ENCODE measurements at regions not wholly inside any gene's neighbourhood (a gene's known extent, or its start where the extent isn't known, plus 50 kb on each side); places are given as distances from the start of the nearest gene placed in this dataset.

- DNase-seq (ENCODE audit: insufficient read length, low spot score, missing footprints) = no peak
- H3K27me3 ChIP-seq (ENCODE audit: insufficient read depth, low read length) = peaks cover 8% of the 10 kb centered on the region
- H3K4me1 ChIP-seq (ENCODE audit: insufficient read depth, low read length) = peaks cover 14% of the 10 kb centered on the region
Observed at GRCh38 chr16:55040366-55041086, 109.9 kb downstream of the IRX5 start.

GRCh38 chr16:55041540-55042234 lies 111.0 kb downstream of the IRX5 start:
- no peak for DNase-seq (ENCODE audit: insufficient read length, low spot score, missing footprints)
- H3K27me3 ChIP-seq (ENCODE audit: insufficient read depth, low read length) = peaks cover 8% of the 10 kb centered on the region
- no peaks in the 10 kb centered on the region for H3K79me2 ChIP-seq (ENCODE audit: insufficient read depth, low read length)
- no peaks in the 10 kb centered on the region for H3K36me3 ChIP-seq (ENCODE audit: insufficient read depth, low read length)
- no peak overlapping the region for H3K4me3 ChIP-seq (ENCODE audit: insufficient read depth, low read length)
- no peak overlapping the region for H3K27ac ChIP-seq (ENCODE audit: low read depth, low read length)
- peaks cover 2% of the 10 kb centered on the region for H3K4me1 ChIP-seq (ENCODE audit: insufficient read depth, low read length)
- H3K9me3 ChIP-seq (ENCODE audit: low read depth, low read length) = no peaks in the 10 kb centered on the region
- H3K4me2 ChIP-seq (ENCODE audit: insufficient read depth, low read length) = no peak overlapping the region
- no peaks in the 10 kb centered on the region for H4K20me1 ChIP-seq (ENCODE audit: insufficient read depth, low read length)
- TF ChIP-seq CTCF (IDR thresholded peaks at IDR 0.05; ENCODE audit: extremely low read depth, low read depth, low read length) = no peak
- no peak overlapping the region for H2AFZ ChIP-seq (ENCODE audit: low read length)

More at GRCh38 chr16:55040366-55041086, 109.9 kb downstream of the IRX5 start:
- TF ChIP-seq CTCF (IDR thresholded peaks at IDR 0.05; ENCODE audit: extremely low read depth, low read depth, low read length) = no peak
- Histone ChIP-seq H3K27ac (ENCODE audit: low read depth, low read length) (no peak overlapping the region), H3K9me3 (ENCODE audit: low read depth, low read length) (no peaks in the 10 kb centered on the region), H3K79me2 (ENCODE audit: insufficient read depth, low read length) (no peaks in the 10 kb centered on the region), H3K36me3 (ENCODE audit: insufficient read depth, low read length) (no peaks in the 10 kb centered on the region), H3K4me2 (ENCODE audit: insufficient read depth, low read length) (no peak overlapping the region), H4K20me1 (ENCODE audit: insufficient read depth, low read length) (no peaks in the 10 kb centered on the region), H3K4me3 (ENCODE audit: insufficient read depth, low read length) (no peak overlapping the region), H2AFZ (ENCODE audit: low read length) (no peak overlapping the region)

GRCh38 chr16:55042556-55043432 lies 112.1 kb downstream of the IRX5 start:
- TF ChIP-seq CTCF (IDR thresholded peaks at IDR 0.05; ENCODE audit: extremely low read depth, low read depth, low read length) = no peak

More at GRCh38 chr16:55042556-55043432, 112.1 kb downstream of the IRX5 start:
- no peak overlapping the region for H3K4me3 ChIP-seq (ENCODE audit: insufficient read depth, low read length)
- H4K20me1 ChIP-seq (ENCODE audit: insufficient read depth, low read length) = no peaks in the 10 kb centered on the region
- H2AFZ ChIP-seq (ENCODE audit: low read length) = no peak overlapping the region
- no peaks in the 10 kb centered on the region for H3K9me3 ChIP-seq (ENCODE audit: low read depth, low read length)
- H3K4me2 ChIP-seq (ENCODE audit: insufficient read depth, low read length) = no peak overlapping the region
- no peaks in the 10 kb centered on the region for H3K4me1 ChIP-seq (ENCODE audit: insufficient read depth, low read length)
- peaks cover 12% of the 10 kb centered on the region for H3K27me3 ChIP-seq (ENCODE audit: insufficient read depth, low read length)
- no peaks in the 10 kb centered on the region for H3K79me2 ChIP-seq (ENCODE audit: insufficient read depth, low read length)
- no peak overlapping the region for H3K27ac ChIP-seq (ENCODE audit: low read depth, low read length)
- DNase-seq (ENCODE audit: insufficient read length, low spot score, missing footprints) = no peak
- no peaks in the 10 kb centered on the region for H3K36me3 ChIP-seq (ENCODE audit: insufficient read depth, low read length)
